ENCODE measurements at regions not wholly inside any gene's neighbourhood (a gene's known extent, or its start where the extent isn't known, plus 50 kb on each side); places are given as distances from the start of the nearest gene placed in this dataset.

DNA sequence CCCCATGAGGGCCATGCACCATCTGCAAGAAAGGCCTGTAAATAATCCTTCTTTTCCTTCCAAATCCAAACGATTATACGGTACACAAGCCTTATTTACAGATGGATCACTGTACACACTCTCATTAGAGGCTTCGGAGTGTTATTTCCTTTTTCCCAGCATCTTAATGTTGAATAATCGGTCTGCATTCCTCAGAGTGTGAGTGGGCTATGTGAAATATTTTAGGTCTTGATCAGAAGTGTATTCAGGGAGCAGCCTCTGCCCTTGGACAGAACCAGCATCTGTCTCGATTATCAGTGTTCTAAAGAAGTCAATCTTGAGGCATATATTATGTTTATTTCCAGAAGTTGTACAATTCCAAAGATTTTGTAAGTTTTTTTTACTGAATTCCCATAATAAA lies 340.6 kb downstream of the SEC23A start:
- TF ChIP-seq, protein P1, sequence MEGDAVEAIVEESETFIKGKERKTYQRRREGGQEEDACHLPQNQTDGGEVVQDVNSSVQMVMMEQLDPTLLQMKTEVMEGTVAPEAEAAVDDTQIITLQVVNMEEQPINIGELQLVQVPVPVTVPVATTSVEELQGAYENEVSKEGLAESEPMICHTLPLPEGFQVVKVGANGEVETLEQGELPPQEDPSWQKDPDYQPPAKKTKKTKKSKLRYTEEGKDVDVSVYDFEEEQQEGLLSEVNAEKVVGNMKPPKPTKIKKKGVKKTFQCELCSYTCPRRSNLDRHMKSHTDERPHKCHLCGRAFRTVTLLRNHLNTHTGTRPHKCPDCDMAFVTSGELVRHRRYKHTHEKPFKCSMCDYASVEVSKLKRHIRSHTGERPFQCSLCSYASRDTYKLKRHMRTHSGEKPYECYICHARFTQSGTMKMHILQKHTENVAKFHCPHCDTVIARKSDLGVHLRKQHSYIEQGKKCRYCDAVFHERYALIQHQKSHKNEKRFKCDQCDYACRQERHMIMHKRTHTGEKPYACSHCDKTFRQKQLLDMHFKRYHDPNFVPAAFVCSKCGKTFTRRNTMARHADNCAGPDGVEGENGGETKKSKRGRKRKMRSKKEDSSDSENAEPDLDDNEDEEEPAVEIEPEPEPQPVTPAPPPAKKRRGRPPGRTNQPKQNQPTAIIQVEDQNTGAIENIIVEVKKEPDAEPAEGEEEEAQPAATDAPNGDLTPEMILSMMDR (conservative IDR thresholded peaks at IDR 0.05; ENCODE audit: low read length), result no peak
- TF ChIP-seq EZH2phosphoT487 (IDR thresholded peaks at IDR 0.05; ENCODE audit: borderline replicate concordance, low read depth, low read length), result no peak

Data from OCI-LY7 (cell line).